NOMO-1 treated with dmso at 0.1 percent for 144 hours (cell line): ENCODE measurements at regions not wholly inside any gene's neighbourhood (a gene's known extent, or its start where the extent isn't known, plus 50 kb on each side); places are given as distances from the start of the nearest gene placed in this dataset.

Experiments used
- DNase-seq: peaks from one replicate; lab custom pipeline; 2025; ENCODE audit not compliant: unreplicated experiment; lab: John Stamatoyannopoulos, UW

DNA sequence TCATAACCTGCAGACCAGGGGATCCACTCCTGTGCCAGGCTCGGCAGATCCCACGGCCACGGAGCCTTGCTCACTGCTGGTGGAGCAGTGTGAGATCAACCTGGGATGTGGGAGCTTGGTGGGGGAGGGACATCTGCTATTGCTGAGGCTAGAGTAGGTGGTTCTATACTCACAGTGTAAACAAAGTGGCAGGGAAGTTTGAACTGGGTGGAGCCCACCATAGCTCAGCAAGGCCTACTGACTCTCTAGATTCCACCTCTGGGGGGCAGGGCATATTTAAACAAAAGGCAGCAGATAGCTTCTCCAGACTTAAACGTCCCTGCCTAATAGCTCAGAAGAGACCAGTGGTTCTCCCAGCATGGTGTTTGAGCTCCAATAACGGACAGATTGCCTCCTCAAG, 54.7 kb upstream of the EPHA5 start:
- no peak for DNase-seq
